ENCODE measurements at regions not wholly inside any gene's neighbourhood (a gene's known extent, or its start where the extent isn't known, plus 50 kb on each side); places are given as distances from the start of the nearest gene placed in this dataset.

GRCh38 chr20:52612046-52612632 is 360.0 kb upstream of the TSHZ2 start:
- BruUV-seq (replicated peaks) = no TSS peak
- ChIA-PET CTCF (no interaction called here), POLR2A (ENCODE audit: unreplicated experiment) (no interaction called here)
- Histone ChIP-seq H3K27ac (ENCODE audit: low read length) (no peak overlapping the region), H3K36me3 (ENCODE audit: low read depth, low read length) (no peaks in the 10 kb centered on the region), H3K9me2 (replicated peaks; ENCODE audit: low read length) (no peaks in the 10 kb centered on the region), H3K79me2 (ENCODE audit: low read length) (no peaks in the 10 kb centered on the region), H4K20me1 (ENCODE audit: low read length) (no peaks in the 10 kb centered on the region), H3K4me1 (ENCODE audit: insufficient read depth, low read length) (no peaks in the 10 kb centered on the region), H3K9me3 (ENCODE audit: low read length) (0 out of 2 replicates have a peak, but pooled peaks cover 3% of the 10 kb centered on the region), H3K4me2 (ENCODE audit: low read length) (no peak overlapping the region), H3K4me3 (ENCODE audit: low read length) (no peak overlapping the region), H3K9ac (ENCODE audit: low read length) (no peak overlapping the region), H2AFZ (ENCODE audit: low read length) (no peak overlapping the region), H3K27me3 (ENCODE audit: low read length) (0 out of 2 replicates have a peak, but pooled peaks cover 5% of the 10 kb centered on the region), H3F3A (ENCODE audit: low read length, unreplicated experiment) (no peaks in the 10 kb centered on the region)
- ATAC-seq = no peak
- intact Hi-C loops (cut with micrococcal nuclease) = no loop called here
- no peak for DNase-seq
- no peak for TF ChIP-seq EZH2phosphoT487 (IDR thresholded peaks at IDR 0.05; ENCODE audit: borderline replicate concordance, low read length)
- no peak for TF ChIP-seq EZH2 (IDR thresholded peaks at IDR 0.05; ENCODE audit: low read length, unreplicated experiment)
- TF ChIP-seq, protein P1, sequence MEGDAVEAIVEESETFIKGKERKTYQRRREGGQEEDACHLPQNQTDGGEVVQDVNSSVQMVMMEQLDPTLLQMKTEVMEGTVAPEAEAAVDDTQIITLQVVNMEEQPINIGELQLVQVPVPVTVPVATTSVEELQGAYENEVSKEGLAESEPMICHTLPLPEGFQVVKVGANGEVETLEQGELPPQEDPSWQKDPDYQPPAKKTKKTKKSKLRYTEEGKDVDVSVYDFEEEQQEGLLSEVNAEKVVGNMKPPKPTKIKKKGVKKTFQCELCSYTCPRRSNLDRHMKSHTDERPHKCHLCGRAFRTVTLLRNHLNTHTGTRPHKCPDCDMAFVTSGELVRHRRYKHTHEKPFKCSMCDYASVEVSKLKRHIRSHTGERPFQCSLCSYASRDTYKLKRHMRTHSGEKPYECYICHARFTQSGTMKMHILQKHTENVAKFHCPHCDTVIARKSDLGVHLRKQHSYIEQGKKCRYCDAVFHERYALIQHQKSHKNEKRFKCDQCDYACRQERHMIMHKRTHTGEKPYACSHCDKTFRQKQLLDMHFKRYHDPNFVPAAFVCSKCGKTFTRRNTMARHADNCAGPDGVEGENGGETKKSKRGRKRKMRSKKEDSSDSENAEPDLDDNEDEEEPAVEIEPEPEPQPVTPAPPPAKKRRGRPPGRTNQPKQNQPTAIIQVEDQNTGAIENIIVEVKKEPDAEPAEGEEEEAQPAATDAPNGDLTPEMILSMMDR (conservative IDR thresholded peaks at IDR 0.05; ENCODE audit: low read depth, low read length) = no peak

- BruUV-seq (replicated peaks) = no TSS peak
- Histone ChIP-seq H3K36me3 (ENCODE audit: low read depth, low read length) (no peaks in the 10 kb centered on the region), H3K27me3 (ENCODE audit: low read length) (no peaks in the 10 kb centered on the region), H3K79me2 (ENCODE audit: low read length) (no peaks in the 10 kb centered on the region), H3K27ac (ENCODE audit: low read length) (no peak overlapping the region), H3K4me3 (ENCODE audit: low read length) (no peak overlapping the region), H3K9ac (ENCODE audit: low read length) (no peak overlapping the region), H3F3A (ENCODE audit: low read length, unreplicated experiment) (no peaks in the 10 kb centered on the region), H3K4me1 (ENCODE audit: insufficient read depth, low read length) (no peaks in the 10 kb centered on the region), H3K4me2 (ENCODE audit: low read length) (no peak overlapping the region), H3K9me3 (ENCODE audit: low read length) (0 out of 2 replicates have a peak, but pooled peaks cover 3% of the 10 kb centered on the region), H3K9me2 (replicated peaks; ENCODE audit: low read length) (no peaks in the 10 kb centered on the region), H2AFZ (ENCODE audit: low read length) (no peak overlapping the region), H4K20me1 (ENCODE audit: low read length) (no peaks in the 10 kb centered on the region)
- no peak for DNase-seq
- ChIA-PET CTCF (no interaction called here), POLR2A (ENCODE audit: unreplicated experiment) (no interaction called here)
- no peak for TF ChIP-seq EZH2phosphoT487 (IDR thresholded peaks at IDR 0.05; ENCODE audit: borderline replicate concordance, low read length)
- TF ChIP-seq EZH2 (IDR thresholded peaks at IDR 0.05; ENCODE audit: low read length, unreplicated experiment) = no peak
- ATAC-seq = no peak
- intact Hi-C loops (cut with micrococcal nuclease) = no loop called here
Observed at GRCh38 chr20:52610749-52611148, 361.4 kb upstream of the TSHZ2 start.

- no peak overlapping the region for H3K9ac ChIP-seq (ENCODE audit: low read length)
- CTCF ChIA-PET = no interaction called here
- H3K79me2 ChIP-seq (ENCODE audit: low read length) = no peaks in the 10 kb centered on the region
- TF ChIP-seq EZH2 (IDR thresholded peaks at IDR 0.05; ENCODE audit: low read length, unreplicated experiment) (no peak), EZH2phosphoT487 (IDR thresholded peaks at IDR 0.05; ENCODE audit: borderline replicate concordance, low read length) (no peak)
- TF ChIP-seq, protein P1 (conservative IDR thresholded peaks at IDR 0.05; ENCODE audit: low read depth, low read length) = no peak
- H3K27me3 ChIP-seq (ENCODE audit: low read length) = no peaks in the 10 kb centered on the region
- no TSS peak for BruUV-seq (replicated peaks)
- H3K4me3 ChIP-seq (ENCODE audit: low read length) = no peak overlapping the region
- ATAC-seq (no peak), DNase-seq (no peak)
- H4K20me1 ChIP-seq (ENCODE audit: low read length) = no peaks in the 10 kb centered on the region
- intact Hi-C loops (cut with micrococcal nuclease) = no loop called here
- H3K4me2 ChIP-seq (ENCODE audit: low read length) = no peak overlapping the region
- H3K36me3 ChIP-seq (ENCODE audit: low read depth, low read length) = no peaks in the 10 kb centered on the region
- H3K4me1 ChIP-seq (ENCODE audit: insufficient read depth, low read length) = no peaks in the 10 kb centered on the region
- H2AFZ ChIP-seq (ENCODE audit: low read length) = no peak overlapping the region
- POLR2A ChIA-PET (ENCODE audit: unreplicated experiment) = no interaction called here
- no peaks in the 10 kb centered on the region for H3K9me2 ChIP-seq (replicated peaks; ENCODE audit: low read length)
- H3K9me3 ChIP-seq (ENCODE audit: low read length) = no peaks in the 10 kb centered on the region; the same call in 1 of the 2 replicates
- H3K27ac ChIP-seq (ENCODE audit: low read length) = no peak overlapping the region
- no peaks in the 10 kb centered on the region for H3F3A ChIP-seq (ENCODE audit: low read length, unreplicated experiment)
Observed at GRCh38 chr20:52601295-52601971, 370.7 kb upstream of the TSHZ2 start.
